Stomach (tissue), 4 donors: ENCODE measurements at regions not wholly inside any gene's neighbourhood (a gene's known extent, or its start where the extent isn't known, plus 50 kb on each side); places are given as distances from the start of the nearest gene placed in this dataset.

Source experiments
- EP300 ChIP-seq: sonication (generic); formaldehyde crosslinking; IDR thresholded peaks from one replicate; pipeline ENCODE4 v1.6.1; 2017; ENCODE audit warnings: antibody characterized with exemption
- POLR2A ChIP-seq, 4 donors: fragments of 450-650 bp; IDR thresholded peaks; one replicate each; pipeline ENCODE4 v1.6.1; 2016; ENCODE audit warnings: antibody characterized with exemption in 4 of 4, control low read depth in 2 of 4, mild to moderate bottlenecking in 1 of 4, moderate library complexity in 1 of 4
- POLR2AphosphoS5 ChIP-seq, 3 donors: sonication (generic); formaldehyde crosslinking; IDR thresholded peaks; one replicate each; pipeline ENCODE4 v1.6.1; 2016; ENCODE audit warnings: antibody characterized with exemption in 3 of 3
- TF ChIP-seq, protein P1 (sequence below), 7 experiments: fragments of 450-650 bp in 4 of 7; fragments of 200-600 bp in 3 of 7; sonication (generic) in 3 of 7; IDR thresholded peaks; one replicate each; pipeline ENCODE4 v1.5.1; 2016 to 2019; ENCODE audit warnings: antibody characterized with exemption in 7 of 7, control low read depth in 2 of 7, mild to moderate bottlenecking in 1 of 7

DNA sequence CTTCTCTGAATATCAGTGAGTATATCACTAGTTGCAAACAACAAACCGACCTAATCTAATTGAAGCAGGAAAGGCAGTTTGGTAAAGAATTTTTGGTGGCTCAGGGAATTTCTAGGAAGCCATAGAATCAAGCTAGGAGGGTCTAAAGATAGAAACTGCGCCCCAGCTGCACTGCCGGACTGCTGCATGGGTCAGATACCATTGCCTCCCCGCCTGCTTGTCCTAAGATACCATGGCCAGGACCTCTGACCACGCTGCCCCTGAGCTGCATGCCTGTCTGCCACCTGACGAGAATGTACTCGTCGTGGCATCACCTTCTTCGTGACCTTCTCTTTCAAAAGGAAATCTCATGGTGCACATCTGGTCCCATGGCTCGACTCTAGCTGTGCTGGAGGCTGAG is 439.0 kb downstream of the ZSWIM6 start:
- TF ChIP-seq, protein P1, sequence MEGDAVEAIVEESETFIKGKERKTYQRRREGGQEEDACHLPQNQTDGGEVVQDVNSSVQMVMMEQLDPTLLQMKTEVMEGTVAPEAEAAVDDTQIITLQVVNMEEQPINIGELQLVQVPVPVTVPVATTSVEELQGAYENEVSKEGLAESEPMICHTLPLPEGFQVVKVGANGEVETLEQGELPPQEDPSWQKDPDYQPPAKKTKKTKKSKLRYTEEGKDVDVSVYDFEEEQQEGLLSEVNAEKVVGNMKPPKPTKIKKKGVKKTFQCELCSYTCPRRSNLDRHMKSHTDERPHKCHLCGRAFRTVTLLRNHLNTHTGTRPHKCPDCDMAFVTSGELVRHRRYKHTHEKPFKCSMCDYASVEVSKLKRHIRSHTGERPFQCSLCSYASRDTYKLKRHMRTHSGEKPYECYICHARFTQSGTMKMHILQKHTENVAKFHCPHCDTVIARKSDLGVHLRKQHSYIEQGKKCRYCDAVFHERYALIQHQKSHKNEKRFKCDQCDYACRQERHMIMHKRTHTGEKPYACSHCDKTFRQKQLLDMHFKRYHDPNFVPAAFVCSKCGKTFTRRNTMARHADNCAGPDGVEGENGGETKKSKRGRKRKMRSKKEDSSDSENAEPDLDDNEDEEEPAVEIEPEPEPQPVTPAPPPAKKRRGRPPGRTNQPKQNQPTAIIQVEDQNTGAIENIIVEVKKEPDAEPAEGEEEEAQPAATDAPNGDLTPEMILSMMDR (IDR thresholded peaks at IDR 0.05) = no peak
- TF ChIP-seq POLR2A (IDR thresholded peaks at IDR 0.05) (no peak), EP300 (no peak), POLR2AphosphoS5 (IDR thresholded peaks at IDR 0.05) (no peak)
